K562 (cell line): ENCODE measurements at regions not wholly inside any gene's neighbourhood (a gene's known extent, or its start where the extent isn't known, plus 50 kb on each side); places are given as distances from the start of the nearest gene placed in this dataset.

ENCODE experiments used
- ATAC-seq: fragments of 200-7000 bp; cut with Tn5 transposase; 3 replicates; pipeline ENCODE4 v1.9.1; 2020; ENCODE audit warnings: moderate library complexity
- BruUV-seq: library from RNA; stranded (reverse); fragments of 400-500 nt; replicated peaks from 2 replicates; lab custom pipeline; 2021; lab: Mats Ljungman, UMichigan
- CTCF ChIA-PET: fragments of 300-600 bp; formaldehyde crosslinking; extraction: SDS; loops from one replicate; lab custom pipeline; 2021; ENCODE audit warnings: low intra/inter-chr PET ratio; lab: Yijun Ruan, JAX
- POLR2A ChIA-PET: fragments of 300-600, 350-650 bp; sonication (Branson Sonifier 250); formaldehyde crosslinking; extraction: SDS; loops from one replicate; lab custom pipeline; 2021; ENCODE audit warnings: antibody characterized with exemption, inconsistent platforms; lab: Yijun Ruan, JAX
- DNase-seq, 4 experiments: peaks; one replicate each; pipeline versions ENCODE4 v3.0.0 to v3.0.0-alpha.2; 2011 to 2018; ENCODE audit warnings: low spot score in 3 of 4, mixed read lengths in 3 of 4; ENCODE audit errors: extremely low read depth in 1 of 4
- FAIRE-seq: peaks from 2 replicates; lab custom pipeline; 2011; peaks lifted over from hg19 to GRCh38; lab: Jason Lieb, UNC
- H2AFZ ChIP-seq: 2 replicates; pipeline ENCODE4 v1.6.0; 2011; ENCODE audit warnings: low read depth, low read length, control low read depth, inconsistent platforms
- H3K27ac ChIP-seq: fragments of 200-600 bp; 3 replicates; pipeline ENCODE4 v1.8.0; 2011; ENCODE audit warnings: low read depth, mild to moderate bottlenecking, control low read depth, inconsistent platforms, low read length, moderate library complexity, mixed read lengths; ENCODE audit errors: extremely low read depth
- H3K27me3 ChIP-seq, 2 experiments: fragments of 300-600 bp in 1 of 2; 2 replicates in 1 of 2; 3 replicates in 1 of 2; pipeline versions ENCODE4 v1.6.0 to v1.8.0; 2011; ENCODE audit warnings: inconsistent platforms in 2 of 2, low read length in 2 of 2, mild to moderate bottlenecking in 1 of 2, mixed read lengths in 1 of 2, moderate library complexity in 1 of 2; ENCODE audit not compliant: control insufficient read depth in 2 of 2, insufficient read depth in 2 of 2
- H3K36me3 ChIP-seq: fragments of 300-600 bp; 3 replicates; pipeline ENCODE4 v1.8.0; 2011; ENCODE audit warnings: mild to moderate bottlenecking, low read length, inconsistent platforms; ENCODE audit not compliant: control insufficient read depth, insufficient read depth
- H3K4me1 ChIP-seq, 2 experiments: fragments of 200-600 bp in 1 of 2; replicated peaks in 1 of 2; 2 replicates in 1 of 2; 3 replicates in 1 of 2; pipeline versions ENCODE4 v1.5.1 to v1.8.0; 2011; ENCODE audit warnings: inconsistent platforms in 2 of 2, low read length in 2 of 2, mild to moderate bottlenecking in 1 of 2, mixed read lengths in 1 of 2, moderate library complexity in 1 of 2; ENCODE audit not compliant: control insufficient read depth in 2 of 2, insufficient read depth in 2 of 2
- H3K4me2 ChIP-seq: 2 replicates; pipeline ENCODE4 v1.6.1; 2011; ENCODE audit warnings: low read length, control low read depth, inconsistent platforms, mixed read lengths; ENCODE audit not compliant: insufficient read depth
- H3K4me3 ChIP-seq: fragments of 200-600 bp; sonication (generic), shearing (Covaris generic); 2 replicates; pipeline ENCODE4 v1.5.1; 2016; ENCODE audit warnings: control low read depth, inconsistent platforms
- H3K79me2 ChIP-seq: fragments of 200-600 bp; 3 replicates; pipeline ENCODE4 v1.8.0; 2011; ENCODE audit warnings: low read length, inconsistent platforms; ENCODE audit not compliant: control insufficient read depth, insufficient read depth
- H3K9ac ChIP-seq, 2 experiments: 2 replicates each; pipeline versions ENCODE4 v1.6.0 to v1.6.1; 2011; ENCODE audit warnings: low read depth in 2 of 2, low read length in 2 of 2, control low read depth in 1 of 2, inconsistent platforms in 1 of 2, mild to moderate bottlenecking in 1 of 2, mixed read lengths in 1 of 2; ENCODE audit not compliant: insufficient read depth in 1 of 2
- H3K9me1 ChIP-seq: one replicate; pipeline ENCODE4 v1.6.0; 2011; ENCODE audit warnings: inconsistent platforms, mild to moderate bottlenecking, low read length, moderate library complexity; ENCODE audit not compliant: control insufficient read depth, insufficient read depth
- H3K9me3 ChIP-seq: replicated peaks from 2 replicates; pipeline ENCODE4 v1.5.1; 2011; ENCODE audit warnings: low read depth, low read length, inconsistent platforms; ENCODE audit not compliant: control insufficient read depth, insufficient read depth
- H4K20me1 ChIP-seq: replicated peaks from 2 replicates; pipeline ENCODE4 v1.6.1; 2011; ENCODE audit warnings: low read length, inconsistent platforms, mixed read lengths; ENCODE audit not compliant: control insufficient read depth, insufficient read depth
- FIP1L1 ChIP-seq: fragments of 200-400 bp; formaldehyde crosslinking; IDR thresholded peaks from 2 replicates; pipeline ENCODE4 v1.6.1; 2018; ENCODE audit warnings: mild to moderate bottlenecking, low read depth, low read length; ENCODE audit not compliant: poor library complexity, severe bottlenecking
- KLF13 ChIP-seq: fragments of 450-650 bp; IDR thresholded peaks from 2 replicates; pipeline ENCODE4 v1.6.1; 2016; ENCODE audit warnings: missing genetic modification characterization, low read depth, mild to moderate bottlenecking, missing compliant biosample characterization, moderate library complexity, borderline replicate concordance
- NCOA2 ChIP-seq, 2 experiments: fragments of 450-650 bp; IDR thresholded peaks; 2 replicates each; pipeline ENCODE4 v1.6.1; 2018; ENCODE audit warnings: mild to moderate bottlenecking in 2 of 2, moderate library complexity in 1 of 2; ENCODE audit not compliant: partially characterized antibody in 2 of 2
- NUFIP1 ChIP-seq: fragments of 450-650 bp; IDR thresholded peaks from 2 replicates; pipeline ENCODE4 v1.6.1; 2018; ENCODE audit not compliant: partially characterized antibody
- RFX5 ChIP-seq: IDR thresholded peaks from 2 replicates; pipeline ENCODE4 v1.6.1; 2011; ENCODE audit warnings: low read depth, mild to moderate bottlenecking, improper control_type of control experiment, low read length
- ZNF124 ChIP-seq: sonication (generic); formaldehyde crosslinking; IDR thresholded peaks from 2 replicates; pipeline ENCODE4 v1.8.1; 2022; ENCODE audit warnings: missing genetic modification reagents
- ZNF3 ChIP-seq: fragments of 250-450 bp; sonication (Bioruptor Pico); IDR thresholded peaks from 2 replicates; pipeline ENCODE4 v1.5.0; 2021; ENCODE audit warnings: mild to moderate bottlenecking, moderate library complexity
- WGBS: fragments of 100-300 bp; shearing (Covaris generic); methylation state at CpG from one replicate; pipeline ENCODE4 v1.1.6; 2016; ENCODE audit warnings: low coverage, mixed read lengths; ENCODE audit not compliant: insufficient coverage; ENCODE audit errors: missing lambda C conversion rate; 5-methylcytosine and 5-hydroxymethylcytosine counted together
- in situ Hi-C: fragments of 300-500 bp; cut with MboI; formaldehyde crosslinking; loops from 4 replicates; pipeline ENCODE4 v1.15.0; 2018; ENCODE audit warnings: inconsistent platforms, mixed read lengths
- intact Hi-C: fragments of 100-400 bp; cut with micrococcal nuclease; formaldehyde crosslinking; loops from 2 replicates; pipeline ENCODE4 v1.14.2; 2022
- TF ChIP-seq, protein P1 (sequence below): sonication (generic); formaldehyde crosslinking; IDR thresholded peaks from 2 replicates; pipeline ENCODE4 v1.8.0; 2022; ENCODE audit warnings: mild to moderate bottlenecking, missing genetic modification reagents
- TF ChIP-seq, protein P2 (sequence below): fragments of 250-450 bp; sonication (Bioruptor Pico); IDR thresholded peaks from 2 replicates; pipeline ENCODE4 v1.8.0; 2021; ENCODE audit warnings: borderline replicate concordance, mild to moderate bottlenecking, moderate library complexity; ENCODE audit not compliant: poor library complexity, severe bottlenecking

DNA sequence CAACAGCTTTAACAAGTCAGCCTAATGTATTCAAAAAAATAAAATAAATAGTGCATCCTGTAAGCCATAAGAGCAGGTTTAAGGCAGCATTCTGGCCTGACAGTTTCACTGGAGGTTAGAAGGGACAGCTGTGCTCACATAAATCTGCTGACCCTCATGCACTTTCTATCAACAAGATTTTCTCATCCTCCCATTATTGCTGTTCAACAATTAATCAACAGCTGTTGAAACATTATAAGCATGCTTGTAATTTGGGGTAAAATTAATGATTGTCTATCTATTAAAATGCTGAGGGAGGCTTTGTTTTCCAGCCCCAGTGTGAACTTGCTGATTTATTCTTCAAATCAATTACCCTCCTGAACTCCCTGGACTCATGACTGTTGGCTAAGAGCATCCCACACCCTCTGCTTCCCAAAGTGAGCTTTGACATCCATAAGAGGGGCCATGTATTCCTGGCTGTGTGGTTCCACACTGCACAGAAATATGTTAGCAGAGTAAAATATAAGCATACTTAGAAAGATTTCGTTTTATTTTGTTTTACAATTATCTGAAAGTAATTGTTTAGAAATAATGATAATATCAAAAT is 492.4 kb downstream of the EFNB2 start (continued):
- TF ChIP-seq FIP1L1, result no peak
- no peak for TF ChIP-seq NCOA2 (IDR thresholded peaks at IDR 0.05; ENCODE audit: partially characterized antibody in 2 of 2)
- TF ChIP-seq, protein P1, sequence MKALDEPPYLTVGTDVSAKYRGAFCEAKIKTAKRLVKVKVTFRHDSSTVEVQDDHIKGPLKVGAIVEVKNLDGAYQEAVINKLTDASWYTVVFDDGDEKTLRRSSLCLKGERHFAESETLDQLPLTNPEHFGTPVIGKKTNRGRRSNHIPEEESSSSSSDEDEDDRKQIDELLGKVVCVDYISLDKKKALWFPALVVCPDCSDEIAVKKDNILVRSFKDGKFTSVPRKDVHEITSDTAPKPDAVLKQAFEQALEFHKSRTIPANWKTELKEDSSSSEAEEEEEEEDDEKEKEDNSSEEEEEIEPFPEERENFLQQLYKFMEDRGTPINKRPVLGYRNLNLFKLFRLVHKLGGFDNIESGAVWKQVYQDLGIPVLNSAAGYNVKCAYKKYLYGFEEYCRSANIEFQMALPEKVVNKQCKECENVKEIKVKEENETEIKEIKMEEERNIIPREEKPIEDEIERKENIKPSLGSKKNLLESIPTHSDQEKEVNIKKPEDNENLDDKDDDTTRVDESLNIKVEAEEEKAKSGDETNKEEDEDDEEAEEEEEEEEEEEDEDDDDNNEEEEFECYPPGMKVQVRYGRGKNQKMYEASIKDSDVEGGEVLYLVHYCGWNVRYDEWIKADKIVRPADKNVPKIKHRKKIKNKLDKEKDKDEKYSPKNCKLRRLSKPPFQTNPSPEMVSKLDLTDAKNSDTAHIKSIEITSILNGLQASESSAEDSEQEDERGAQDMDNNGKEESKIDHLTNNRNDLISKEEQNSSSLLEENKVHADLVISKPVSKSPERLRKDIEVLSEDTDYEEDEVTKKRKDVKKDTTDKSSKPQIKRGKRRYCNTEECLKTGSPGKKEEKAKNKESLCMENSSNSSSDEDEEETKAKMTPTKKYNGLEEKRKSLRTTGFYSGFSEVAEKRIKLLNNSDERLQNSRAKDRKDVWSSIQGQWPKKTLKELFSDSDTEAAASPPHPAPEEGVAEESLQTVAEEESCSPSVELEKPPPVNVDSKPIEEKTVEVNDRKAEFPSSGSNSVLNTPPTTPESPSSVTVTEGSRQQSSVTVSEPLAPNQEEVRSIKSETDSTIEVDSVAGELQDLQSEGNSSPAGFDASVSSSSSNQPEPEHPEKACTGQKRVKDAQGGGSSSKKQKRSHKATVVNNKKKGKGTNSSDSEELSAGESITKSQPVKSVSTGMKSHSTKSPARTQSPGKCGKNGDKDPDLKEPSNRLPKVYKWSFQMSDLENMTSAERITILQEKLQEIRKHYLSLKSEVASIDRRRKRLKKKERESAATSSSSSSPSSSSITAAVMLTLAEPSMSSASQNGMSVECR (CRISPR knock-in tag), result no peak

DNA sequence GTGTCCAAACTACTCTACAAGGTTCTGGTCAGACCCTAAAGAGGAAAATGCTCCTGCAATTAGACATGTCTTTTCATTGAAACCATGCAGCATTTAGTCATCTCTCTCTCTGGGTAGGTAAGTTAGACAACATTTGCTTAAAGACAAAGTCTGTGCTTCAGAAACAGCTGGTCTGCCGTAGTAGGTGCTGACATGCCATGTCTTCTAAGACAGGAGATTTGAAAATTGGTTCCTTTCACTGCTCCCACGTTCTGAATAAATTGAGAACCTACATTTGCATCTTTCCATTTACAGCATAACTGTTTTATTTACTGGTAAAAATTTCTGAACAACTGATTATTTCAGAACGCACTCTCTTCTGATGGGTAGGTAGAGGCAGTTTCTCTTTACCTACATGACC is 494.0 kb downstream of the EFNB2 start:
- Histone ChIP-seq H3K4me2 (no peak overlapping the region), H3K4me1 (no peaks in the 10 kb centered on the region), H2AFZ (no peak overlapping the region), H4K20me1 (no peaks in the 10 kb centered on the region), H3K4me3 (no peak overlapping the region), H3K27me3 (no peaks in the 10 kb centered on the region), H3K9me1 (no peaks in the 10 kb centered on the region), H3K79me2 (no peaks in the 10 kb centered on the region), H3K9ac (no peak overlapping the region), H3K27ac (no peak overlapping the region), H3K36me3 (no peaks in the 10 kb centered on the region), H3K9me3 (no peaks in the 10 kb centered on the region)
- intact Hi-C loops (no loop called here), in situ Hi-C loops (no loop called here)
- no peak for DNase-seq
- no TSS peak for BruUV-seq
- ChIA-PET CTCF (no interaction called here), POLR2A (no interaction called here)
- WGBS, result 2% methylated on average over 3 of the region's 3 CpGs
- no peak for FAIRE-seq
- no peak for ATAC-seq
- TF ChIP-seq RFX5, result no peak
- TF ChIP-seq KLF13 (tag), result no peak
- TF ChIP-seq ZNF3 (CRISPR knock-in tag), result no peak
- TF ChIP-seq, protein P2, sequence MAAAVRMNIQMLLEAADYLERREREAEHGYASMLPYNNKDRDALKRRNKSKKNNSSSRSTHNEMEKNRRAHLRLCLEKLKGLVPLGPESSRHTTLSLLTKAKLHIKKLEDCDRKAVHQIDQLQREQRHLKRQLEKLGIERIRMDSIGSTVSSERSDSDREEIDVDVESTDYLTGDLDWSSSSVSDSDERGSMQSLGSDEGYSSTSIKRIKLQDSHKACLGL, result no peak
- no peak for TF ChIP-seq NUFIP1
- TF ChIP-seq ZNF124 (CRISPR knock-in tag), result no peak
